Liver (tissue), 8 donors: ENCODE measurements at regions not wholly inside any gene's neighbourhood (a gene's known extent, or its start where the extent isn't known, plus 50 kb on each side); places are given as distances from the start of the nearest gene placed in this dataset.

Source experiments
- DNase-seq: peaks from one replicate; pipeline ENCODE4 v3.0.0-alpha.2; 2017; ENCODE audit warnings: low spot score
- H3K27ac ChIP-seq, 2 donors: one replicate each; pipeline ENCODE4 v1.7.0; 2013; ENCODE audit warnings: inconsistent platforms in 2 of 2, low read length in 2 of 2, control low read depth in 1 of 2, low read depth in 1 of 2, mild to moderate bottlenecking in 1 of 2
- H3K27me3 ChIP-seq, 4 donors: one replicate each; pipeline versions ENCODE4 v1.6.1 to v1.7.0; 2013; ENCODE audit warnings: low read length in 3 of 4, inconsistent platforms in 1 of 4, mild to moderate bottlenecking in 1 of 4, moderate library complexity in 1 of 4; ENCODE audit not compliant: control insufficient read depth in 4 of 4, insufficient read depth in 4 of 4
- H3K36me3 ChIP-seq, 4 donors: one replicate each; pipeline versions ENCODE4 v1.6.1 to v1.7.0; 2013; ENCODE audit warnings: low read length in 3 of 4, mild to moderate bottlenecking in 3 of 4, low read depth in 1 of 4, moderate library complexity in 1 of 4; ENCODE audit not compliant: control insufficient read depth in 4 of 4, insufficient read depth in 3 of 4
- H3K4me1 ChIP-seq, 4 donors: one replicate each; pipeline versions ENCODE4 v1.6.1 to v1.7.0; 2013; ENCODE audit warnings: low read length in 3 of 4, mild to moderate bottlenecking in 3 of 4, moderate library complexity in 1 of 4; ENCODE audit not compliant: control insufficient read depth in 4 of 4, insufficient read depth in 4 of 4
- H3K4me3 ChIP-seq, 3 donors: one replicate each; pipeline versions ENCODE4 v1.6.1 to v1.7.0; 2013; ENCODE audit warnings: low read length in 3 of 3, control low read depth in 1 of 3, low read depth in 1 of 3, mild to moderate bottlenecking in 1 of 3
- H3K9ac ChIP-seq, 2 donors: one replicate each; pipeline ENCODE4 v1.7.0; 2013; ENCODE audit warnings: low read length in 2 of 2, mild to moderate bottlenecking in 2 of 2, moderate library complexity in 2 of 2, control low read depth in 1 of 2, low read depth in 1 of 2
- H3K9me3 ChIP-seq, 4 donors: one replicate each; pipeline versions ENCODE4 v1.6.1 to v1.7.0; 2013; ENCODE audit warnings: low read length in 3 of 4; ENCODE audit not compliant: control insufficient read depth in 4 of 4
- ATF3 ChIP-seq: IDR thresholded peaks from 2 replicates; pipeline ENCODE4 v1.6.1; 2016; ENCODE audit warnings: antibody characterized with exemption
- EGR1 ChIP-seq, 2 donors: IDR thresholded peaks; 2 replicates each; pipeline ENCODE4 v1.6.1; 2016 to 2018; ENCODE audit warnings: antibody characterized with exemption in 2 of 2, low read depth in 2 of 2
- FOXA1 ChIP-seq: IDR thresholded peaks from 2 replicates; pipeline ENCODE4 v1.6.1; 2016; ENCODE audit warnings: antibody characterized with exemption
- FOXA2 ChIP-seq: IDR thresholded peaks from 2 replicates; pipeline ENCODE4 v1.6.1; 2016; ENCODE audit warnings: antibody characterized with exemption
- GABPA ChIP-seq, 2 donors: IDR thresholded peaks in 1 of 2; conservative IDR thresholded peaks in 1 of 2; 2 replicates each; pipeline ENCODE4 v1.6.1; 2016; ENCODE audit warnings: antibody characterized with exemption in 2 of 2, mild to moderate bottlenecking in 1 of 2, moderate library complexity in 1 of 2
- HNF4A ChIP-seq, 2 donors: conservative IDR thresholded peaks; 2 replicates each; pipeline ENCODE4 v1.6.1; 2016; ENCODE audit warnings: antibody characterized with exemption in 2 of 2, mild to moderate bottlenecking in 2 of 2
- HNF4G ChIP-seq: IDR thresholded peaks from 2 replicates; pipeline ENCODE4 v1.6.1; 2016; ENCODE audit warnings: antibody characterized with exemption
- JUND ChIP-seq, 2 donors: IDR thresholded peaks; 2 replicates each; pipeline ENCODE4 v1.6.1; 2016; ENCODE audit warnings: antibody characterized with exemption in 2 of 2
- NR2F2 ChIP-seq: IDR thresholded peaks from 2 replicates; pipeline ENCODE4 v1.6.1; 2016; ENCODE audit warnings: antibody characterized with exemption
- RAD21 ChIP-seq, 2 donors: IDR thresholded peaks; 2 replicates each; pipeline ENCODE4 v1.6.1; 2016; ENCODE audit warnings: antibody characterized with exemption in 2 of 2, mild to moderate bottlenecking in 2 of 2
- REST ChIP-seq: IDR thresholded peaks from 2 replicates; pipeline ENCODE4 v1.6.1; 2016; ENCODE audit warnings: antibody characterized with exemption, mild to moderate bottlenecking
- RXRA ChIP-seq, 2 donors: IDR thresholded peaks; 2 replicates each; pipeline ENCODE4 v1.6.1; 2017 to 2018; ENCODE audit warnings: antibody characterized with exemption in 2 of 2, mild to moderate bottlenecking in 1 of 2
- SP1 ChIP-seq: IDR thresholded peaks from 2 replicates; pipeline ENCODE4 v1.6.1; 2018; ENCODE audit warnings: antibody characterized with exemption, mild to moderate bottlenecking
- TAF1 ChIP-seq: conservative IDR thresholded peaks from 2 replicates; pipeline ENCODE4 v1.6.1; 2016; ENCODE audit warnings: antibody characterized with exemption, mild to moderate bottlenecking
- YY1 ChIP-seq: IDR thresholded peaks from 2 replicates; pipeline ENCODE4 v1.6.1; 2016; ENCODE audit warnings: antibody characterized with exemption, mild to moderate bottlenecking
- WGBS: extraction: QIAGEN DNeasy Blood & Tissue Kit; methylation state at CpG from one replicate; pipeline ENCODE4 v1.1.7; 2013; 5-methylcytosine and 5-hydroxymethylcytosine counted together
- TF ChIP-seq, protein P1 (sequence below): IDR thresholded peaks from 2 replicates; pipeline ENCODE4 v1.6.1; 2016; ENCODE audit warnings: antibody characterized with exemption
- TF ChIP-seq, protein P2 (sequence below): IDR thresholded peaks from 2 replicates; pipeline ENCODE4 v1.6.1; 2016; ENCODE audit warnings: antibody characterized with exemption
- TF ChIP-seq, protein P3 (sequence below): fragments of 150-350 bp; IDR thresholded peaks from 2 replicates; pipeline ENCODE4 v1.5.1; 2017; ENCODE audit warnings: improper control_type of control experiment, low read depth, low read length; ENCODE audit not compliant: missing input control
- donor health status: healthy.
- donor health status: healthy.
- donor health status: healthy.
- donor health status: healthy.
- donor health status: healthy.

- Histone ChIP-seq H3K9ac (no peak overlapping the region), H3K4me3 (no peak overlapping the region), H3K36me3 (no peaks in the 10 kb centered on the region), H3K4me1 (peaks cover 0 to 11% (median 4%) of the 10 kb centered on the region in 4 donors), H3K27me3 (no peaks in the 10 kb centered on the region), H3K9me3 (peaks cover 0 to 3% (median 2%) of the 10 kb centered on the region in 4 donors), H3K27ac (no peak overlapping the region)
- WGBS: 68% methylated on average over 2 of the region's 2 CpGs
- no peak for TF ChIP-seq YY1
- TF ChIP-seq HNF4G: no peak
- TF ChIP-seq GABPA (IDR thresholded peaks at IDR 0.05 in 1 of 2, conservative IDR thresholded peaks at IDR 0.05 in 1 of 2): no peak
- TF ChIP-seq RAD21 (IDR thresholded peaks at IDR 0.05): peak; percentile 24 to 30
- no peak for TF ChIP-seq NR2F2
- no peak for TF ChIP-seq ATF3
- TF ChIP-seq, protein P1, sequence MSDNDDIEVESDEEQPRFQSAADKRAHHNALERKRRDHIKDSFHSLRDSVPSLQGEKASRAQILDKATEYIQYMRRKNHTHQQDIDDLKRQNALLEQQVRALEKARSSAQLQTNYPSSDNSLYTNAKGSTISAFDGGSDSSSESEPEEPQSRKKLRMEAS: no peak
- no peak for TF ChIP-seq EGR1 (IDR thresholded peaks at IDR 0.05; ENCODE audit: low read depth in 2 of 2)
- no peak for TF ChIP-seq FOXA1
- TF ChIP-seq HNF4A (conservative IDR thresholded peaks at IDR 0.05): peak; percentile 83
- TF ChIP-seq JUND (IDR thresholded peaks at IDR 0.05): no peak
- TF ChIP-seq, protein P2, sequence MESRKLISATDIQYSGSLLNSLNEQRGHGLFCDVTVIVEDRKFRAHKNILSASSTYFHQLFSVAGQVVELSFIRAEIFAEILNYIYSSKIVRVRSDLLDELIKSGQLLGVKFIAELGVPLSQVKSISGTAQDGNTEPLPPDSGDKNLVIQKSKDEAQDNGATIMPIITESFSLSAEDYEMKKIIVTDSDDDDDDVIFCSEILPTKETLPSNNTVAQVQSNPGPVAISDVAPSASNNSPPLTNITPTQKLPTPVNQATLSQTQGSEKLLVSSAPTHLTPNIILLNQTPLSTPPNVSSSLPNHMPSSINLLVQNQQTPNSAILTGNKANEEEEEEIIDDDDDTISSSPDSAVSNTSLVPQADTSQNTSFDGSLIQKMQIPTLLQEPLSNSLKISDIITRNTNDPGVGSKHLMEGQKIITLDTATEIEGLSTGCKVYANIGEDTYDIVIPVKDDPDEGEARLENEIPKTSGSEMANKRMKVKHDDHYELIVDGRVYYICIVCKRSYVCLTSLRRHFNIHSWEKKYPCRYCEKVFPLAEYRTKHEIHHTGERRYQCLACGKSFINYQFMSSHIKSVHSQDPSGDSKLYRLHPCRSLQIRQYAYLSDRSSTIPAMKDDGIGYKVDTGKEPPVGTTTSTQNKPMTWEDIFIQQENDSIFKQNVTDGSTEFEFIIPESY: no peak
- peak; percentile 28 for TF ChIP-seq SP1
- TF ChIP-seq RXRA (IDR thresholded peaks at IDR 0.05): peak; percentile 51 to 68
- TF ChIP-seq FOXA2: no peak
- no peak for TF ChIP-seq TAF1
- TF ChIP-seq, protein P3, sequence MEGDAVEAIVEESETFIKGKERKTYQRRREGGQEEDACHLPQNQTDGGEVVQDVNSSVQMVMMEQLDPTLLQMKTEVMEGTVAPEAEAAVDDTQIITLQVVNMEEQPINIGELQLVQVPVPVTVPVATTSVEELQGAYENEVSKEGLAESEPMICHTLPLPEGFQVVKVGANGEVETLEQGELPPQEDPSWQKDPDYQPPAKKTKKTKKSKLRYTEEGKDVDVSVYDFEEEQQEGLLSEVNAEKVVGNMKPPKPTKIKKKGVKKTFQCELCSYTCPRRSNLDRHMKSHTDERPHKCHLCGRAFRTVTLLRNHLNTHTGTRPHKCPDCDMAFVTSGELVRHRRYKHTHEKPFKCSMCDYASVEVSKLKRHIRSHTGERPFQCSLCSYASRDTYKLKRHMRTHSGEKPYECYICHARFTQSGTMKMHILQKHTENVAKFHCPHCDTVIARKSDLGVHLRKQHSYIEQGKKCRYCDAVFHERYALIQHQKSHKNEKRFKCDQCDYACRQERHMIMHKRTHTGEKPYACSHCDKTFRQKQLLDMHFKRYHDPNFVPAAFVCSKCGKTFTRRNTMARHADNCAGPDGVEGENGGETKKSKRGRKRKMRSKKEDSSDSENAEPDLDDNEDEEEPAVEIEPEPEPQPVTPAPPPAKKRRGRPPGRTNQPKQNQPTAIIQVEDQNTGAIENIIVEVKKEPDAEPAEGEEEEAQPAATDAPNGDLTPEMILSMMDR: no peak
- no peak for TF ChIP-seq REST
- DNase-seq: no peak
Measured at GRCh38 chr20:40524071-40524470, 165.0 kb downstream of the MAFB start.
